ENCODE measurements at regions not wholly inside any gene's neighbourhood (a gene's known extent, or its start where the extent isn't known, plus 50 kb on each side); places are given as distances from the start of the nearest gene placed in this dataset.

- H3K4me3 ChIP-seq (ENCODE audit: low read depth, low read length): no peak overlapping the region
Measured at GRCh38 chrY:12552471-12553283, 148.4 kb upstream of the USP9Y start.

DNA sequence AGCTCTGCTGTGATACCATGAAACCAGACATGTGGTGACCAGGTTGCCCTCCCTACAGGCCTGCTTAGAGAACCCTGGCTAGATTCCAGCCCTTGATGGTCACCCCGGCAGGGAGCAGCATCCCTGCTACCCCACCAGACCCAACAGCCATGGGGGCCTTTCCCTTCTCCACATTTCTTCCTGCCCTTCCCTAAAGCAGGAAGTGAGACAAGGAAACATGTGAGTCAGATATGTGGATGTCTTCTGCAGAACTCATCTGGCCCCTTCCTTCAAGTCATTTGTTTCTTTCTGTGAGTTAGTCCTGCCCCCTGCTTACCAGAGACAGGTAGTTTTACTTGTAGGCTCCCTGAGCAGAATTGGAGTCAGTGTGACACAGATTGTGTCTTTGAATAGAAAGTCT is 147.1 kb upstream of the USP9Y start:
- H3K4me3 ChIP-seq (ENCODE audit: low read depth, low read length): no peak overlapping the region

GRCh38 chrY:12555005-12555404 is 146.0 kb upstream of the USP9Y start:
- no peak overlapping the region for H3K4me3 ChIP-seq (ENCODE audit: low read depth, low read length)

DNA sequence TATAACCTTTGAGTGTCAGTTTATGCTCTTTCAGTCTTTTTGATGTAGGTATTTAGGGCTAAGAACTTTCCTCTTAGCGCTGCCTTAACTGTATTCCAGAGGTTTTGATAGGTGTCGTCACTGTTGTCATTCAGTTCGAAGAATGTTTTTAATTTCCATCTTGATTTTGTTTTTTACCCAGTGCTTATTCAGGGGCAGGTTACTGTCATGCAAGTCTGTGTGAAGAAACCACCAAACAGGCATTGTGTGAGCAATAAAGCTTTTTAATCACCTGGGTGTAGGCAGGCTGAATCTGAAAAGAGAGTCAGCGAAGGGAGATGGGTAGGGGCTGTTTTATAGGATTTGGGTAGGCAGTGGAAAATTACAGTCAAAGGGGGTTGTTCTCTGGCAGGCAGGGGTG is 142.0 kb upstream of the USP9Y start:
- no peak overlapping the region for H3K4me3 ChIP-seq (ENCODE audit: low read depth, low read length)

DNA sequence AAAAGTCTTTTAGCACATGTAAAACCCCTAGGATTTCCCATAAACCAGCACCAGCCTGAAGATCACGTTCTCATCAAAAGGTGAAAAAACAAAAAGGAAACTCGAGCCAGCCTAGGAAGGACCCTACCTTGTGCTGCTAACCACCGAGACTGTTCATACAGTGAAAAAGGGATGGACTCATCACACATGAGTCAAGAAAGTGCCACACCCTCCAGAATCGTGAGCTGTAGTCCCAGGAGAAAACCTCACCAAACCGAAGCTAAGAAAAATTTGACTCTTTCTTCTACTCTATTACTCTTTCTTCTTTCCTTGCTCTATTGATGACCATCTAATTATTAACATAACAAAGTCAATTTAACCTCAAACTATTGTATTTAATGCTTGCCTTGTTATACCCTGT is 124.8 kb upstream of the USP9Y start:
- no peak overlapping the region for H3K4me3 ChIP-seq (ENCODE audit: low read depth, low read length)

GRCh38 chrY:12593532-12594216 is 107.4 kb upstream of the USP9Y start:
- no peak overlapping the region for H3K4me3 ChIP-seq (ENCODE audit: low read depth, low read length)

DNA sequence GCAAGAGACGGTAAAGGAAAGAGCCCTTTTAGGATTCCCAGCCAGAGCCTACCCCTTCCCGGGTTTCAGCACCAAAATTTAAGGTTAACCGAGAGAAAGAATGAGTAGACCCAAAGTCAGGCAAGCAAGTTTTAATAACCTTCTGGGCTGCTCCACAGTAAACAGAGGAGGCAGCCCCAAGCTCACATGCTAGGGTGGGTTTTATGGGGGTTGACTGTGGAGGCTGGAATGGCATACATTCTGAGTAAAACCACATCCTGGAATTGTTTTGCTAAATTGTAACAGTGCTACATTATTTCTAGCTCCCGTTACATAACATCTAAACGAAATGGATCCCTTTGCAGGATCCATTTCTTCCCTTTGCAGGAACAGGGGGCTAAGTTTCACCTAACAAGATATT is 102.2 kb upstream of the USP9Y start:
- no peak overlapping the region for H3K4me3 ChIP-seq (ENCODE audit: low read depth, low read length)

DNA sequence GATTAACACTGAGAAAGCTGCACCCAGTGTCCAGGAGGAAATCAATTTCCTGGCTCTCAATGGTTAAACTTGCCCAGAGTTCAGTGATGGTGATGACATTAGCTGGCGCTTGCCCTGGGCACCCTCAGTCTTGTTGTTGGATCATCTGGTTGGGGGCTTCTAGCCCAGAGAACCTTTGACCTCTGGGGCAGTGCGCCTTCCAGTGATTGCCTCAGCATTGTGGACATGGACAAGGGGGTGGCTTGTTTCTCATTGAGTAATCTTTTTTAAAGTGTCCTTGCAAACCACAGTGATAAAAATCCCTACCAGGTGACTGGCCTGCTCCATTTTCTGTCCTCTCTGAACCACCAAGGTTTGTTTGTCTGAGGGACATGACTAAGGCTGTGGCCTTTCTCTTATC is 95.6 kb upstream of the USP9Y start:
- H3K4me3 ChIP-seq (ENCODE audit: low read depth, low read length): no peak overlapping the region

DNA sequence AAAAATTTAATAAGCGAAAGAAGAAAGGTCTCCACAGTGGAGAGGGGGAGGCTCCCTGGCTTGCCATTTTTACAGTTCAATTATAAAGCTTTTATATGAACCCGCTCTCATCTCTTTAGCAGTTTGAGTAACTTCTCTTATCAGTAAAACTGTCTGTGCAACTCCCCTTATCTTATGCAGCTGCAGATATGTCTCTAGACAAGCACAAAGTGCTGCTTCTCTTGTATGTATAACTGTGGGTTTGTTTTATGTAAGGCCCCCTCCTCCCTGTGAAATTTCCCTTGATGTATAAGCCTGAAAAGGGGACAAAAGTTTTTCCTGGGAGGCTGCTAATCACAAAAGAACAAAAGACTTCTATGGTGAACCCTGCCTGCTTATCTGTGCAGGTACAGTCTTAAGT is 90.2 kb upstream of the USP9Y start:
- no peak overlapping the region for H3K4me3 ChIP-seq (ENCODE audit: low read depth, low read length)

GRCh38 chrY:12615733-12616446 is 85.1 kb upstream of the USP9Y start:
- no peak overlapping the region for H3K4me3 ChIP-seq (ENCODE audit: low read depth, low read length)

GRCh38 chrY:12621454-12622081 is 79.5 kb upstream of the USP9Y start:
- no peak overlapping the region for H3K4me3 ChIP-seq (ENCODE audit: low read depth, low read length)

DNA sequence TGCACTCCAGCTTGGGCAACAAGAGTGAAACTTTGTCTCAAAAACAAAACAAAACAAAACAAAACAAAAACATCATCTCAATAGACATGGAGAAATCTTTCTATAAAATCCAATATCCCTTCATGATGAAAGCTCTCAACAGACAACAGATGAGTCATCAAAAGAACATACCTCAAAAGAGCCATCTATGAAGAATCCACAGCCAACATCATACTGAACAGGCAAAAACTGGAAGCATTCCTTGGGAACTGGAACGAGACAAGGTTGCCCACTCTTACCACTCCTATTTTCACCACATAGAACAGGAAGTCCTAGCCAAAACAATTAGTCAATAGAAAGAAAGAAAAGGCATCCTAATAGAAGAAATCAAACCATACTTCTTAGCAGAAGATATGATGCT is 77.8 kb upstream of the USP9Y start:
- no peak overlapping the region for H3K4me3 ChIP-seq (ENCODE audit: low read depth, low read length)

GRCh38 chrY:12642986-12643385 is 58.0 kb upstream of the USP9Y start:
- no peak overlapping the region for H3K4me3 ChIP-seq (ENCODE audit: low read depth, low read length)

- H3K4me3 ChIP-seq (ENCODE audit: low read depth, low read length): no peak overlapping the region
Measured at GRCh38 chrY:12643693-12644348, 57.2 kb upstream of the USP9Y start.

DNA sequence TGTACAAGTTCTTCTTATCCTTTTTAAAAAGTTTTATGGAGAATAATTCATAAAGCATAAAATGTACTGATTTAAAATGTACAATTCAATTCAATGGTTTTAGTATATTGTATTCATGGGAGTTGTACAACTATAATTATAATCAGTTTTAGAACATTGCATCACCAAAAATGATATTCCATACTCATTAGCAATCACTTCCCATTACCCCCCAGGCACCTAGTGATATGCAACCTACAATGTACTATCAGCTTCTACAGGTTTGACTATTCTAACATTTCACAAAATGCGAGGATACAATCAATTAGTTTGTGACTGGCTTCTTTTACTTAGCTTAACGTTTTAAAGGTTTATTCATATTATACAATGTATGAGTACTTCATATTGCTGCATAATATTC is 49.9 kb upstream of the USP9Y start:
- no peak overlapping the region for H3K4me3 ChIP-seq (ENCODE audit: low read depth, low read length)

Measured in iPS-11a (cell line).